ENCODE measurements at regions not wholly inside any gene's neighbourhood (a gene's known extent, or its start where the extent isn't known, plus 50 kb on each side); places are given as distances from the start of the nearest gene placed in this dataset.

GRCh38 chr1:185674201-185674600 lies 60.0 kb upstream of the HMCN1 start (continued):
- no peak for TF ChIP-seq ZNF264 (CRISPR knock-in tag; IDR thresholded peaks at IDR 0.05)
- TF ChIP-seq SAP130 (CRISPR knock-in tag; IDR thresholded peaks at IDR 0.05; ENCODE audit: low read depth): peak; percentile 81
- TF ChIP-seq RXRA (CRISPR knock-in tag; IDR thresholded peaks at IDR 0.05): no peak
- TF ChIP-seq NR2F1 (CRISPR knock-in tag; IDR thresholded peaks at IDR 0.05): no peak
- no peak for TF ChIP-seq SUZ12 (IDR thresholded peaks at IDR 0.05; ENCODE audit: low read depth, low read length)
- TF ChIP-seq ZNF234 (CRISPR knock-in tag; conservative IDR thresholded peaks at IDR 0.05): no peak
- no peak for TF ChIP-seq SP1 (IDR thresholded peaks at IDR 0.05)
- no peak for TF ChIP-seq SP1 (CRISPR knock-in tag; IDR thresholded peaks at IDR 0.05)
- TF ChIP-seq E2F2 (CRISPR knock-in tag; IDR thresholded peaks at IDR 0.05; ENCODE audit: borderline replicate concordance): no peak
- TF ChIP-seq CBFB (CRISPR knock-in tag; IDR thresholded peaks at IDR 0.05): no peak
- TF ChIP-seq DR1 (CRISPR knock-in tag; IDR thresholded peaks at IDR 0.05): no peak
- TF ChIP-seq SRSF4 (IDR thresholded peaks at IDR 0.05; ENCODE audit: low read depth, low read length, poor library complexity, severe bottlenecking): no peak
- TF ChIP-seq HINFP (CRISPR knock-in tag; IDR thresholded peaks at IDR 0.05; ENCODE audit: low read depth): no peak
- TF ChIP-seq ATRX (CRISPR knock-in tag; IDR thresholded peaks at IDR 0.05; ENCODE audit: borderline replicate concordance): no peak
- TF ChIP-seq ELF4 (CRISPR knock-in tag; IDR thresholded peaks at IDR 0.05; ENCODE audit: borderline replicate concordance): peak; percentile 29; the same call in 1 of the 2 replicates
- TF ChIP-seq ZMYM3 (CRISPR knock-in tag; IDR thresholded peaks at IDR 0.05): no peak
- TF ChIP-seq ZNF530 (CRISPR knock-in tag; IDR thresholded peaks at IDR 0.05; ENCODE audit: low read depth): no peak
- TF ChIP-seq ZBTB37 (CRISPR knock-in tag; IDR thresholded peaks at IDR 0.05): no peak
- no peak; the same call in 1 of the 2 replicates for TF ChIP-seq ZNF788 (CRISPR knock-in tag; IDR thresholded peaks at IDR 0.05; ENCODE audit: borderline replicate concordance)
- TF ChIP-seq NCOA1 (CRISPR knock-in tag; IDR thresholded peaks at IDR 0.05): no peak
- TF ChIP-seq ZNF501 (CRISPR knock-in tag; IDR thresholded peaks at IDR 0.05): no peak
- TF ChIP-seq KLF15 (CRISPR knock-in tag; IDR thresholded peaks at IDR 0.05; ENCODE audit: borderline replicate concordance): no peak
